Activated naive CD4-positive, alpha-beta T cell (primary cell): ENCODE measurements at regions not wholly inside any gene's neighbourhood (a gene's known extent, or its start where the extent isn't known, plus 50 kb on each side); places are given as distances from the start of the nearest gene placed in this dataset.

Experiments
- DNase-seq, 4 experiments: peaks; one replicate each; lab custom pipeline; 2025; lab: John Stamatoyannopoulos, UW

DNA sequence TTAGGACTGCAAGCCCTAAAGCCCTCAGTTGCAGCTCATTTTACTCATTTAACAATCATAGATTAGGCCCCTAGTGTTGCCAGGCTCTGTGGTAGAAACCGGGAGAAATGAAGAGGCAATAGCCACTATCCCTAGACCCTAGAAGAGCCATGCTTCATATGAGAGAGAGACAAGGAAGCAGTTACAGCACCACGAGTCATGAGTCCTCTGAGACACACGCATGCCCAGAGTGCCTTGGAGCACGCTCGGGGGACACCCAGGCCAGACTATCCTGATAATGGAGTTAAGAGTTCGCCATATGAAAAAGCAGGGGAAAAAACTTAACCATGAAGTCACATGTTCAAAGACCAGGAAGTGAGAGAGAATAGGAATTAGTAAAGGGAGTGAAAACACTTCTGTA is 321.5 kb upstream of the PKDCC start:
- no peak for DNase-seq

DNA sequence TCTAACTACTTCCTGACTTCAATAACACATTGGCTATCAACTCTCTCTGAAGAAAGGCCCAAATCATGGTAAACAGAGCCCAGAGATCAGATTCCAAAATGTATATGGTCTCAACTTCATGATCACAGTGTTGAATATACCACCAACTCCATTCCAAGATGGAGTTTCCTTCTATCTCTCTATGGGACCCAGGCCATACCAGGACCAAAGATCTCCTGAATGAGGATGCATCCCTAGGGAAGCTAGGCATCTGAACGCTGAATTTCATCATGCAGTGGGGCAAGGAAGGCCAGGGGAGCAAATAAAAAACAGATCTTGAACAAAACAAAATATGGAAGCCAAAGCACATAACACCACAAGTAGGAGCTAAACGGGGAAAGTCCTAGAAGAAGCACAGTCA is 320.7 kb upstream of the PKDCC start:
- DNase-seq, result no peak

- no peak for DNase-seq
Measured at GRCh38 chr2:41727711-41728110, 320.1 kb upstream of the PKDCC start.

GRCh38 chr2:41728788-41729338 is 319.0 kb upstream of the PKDCC start:
- DNase-seq, result no peak

GRCh38 chr2:41729800-41730364 is 317.9 kb upstream of the PKDCC start:
- DNase-seq, result no peak

DNA sequence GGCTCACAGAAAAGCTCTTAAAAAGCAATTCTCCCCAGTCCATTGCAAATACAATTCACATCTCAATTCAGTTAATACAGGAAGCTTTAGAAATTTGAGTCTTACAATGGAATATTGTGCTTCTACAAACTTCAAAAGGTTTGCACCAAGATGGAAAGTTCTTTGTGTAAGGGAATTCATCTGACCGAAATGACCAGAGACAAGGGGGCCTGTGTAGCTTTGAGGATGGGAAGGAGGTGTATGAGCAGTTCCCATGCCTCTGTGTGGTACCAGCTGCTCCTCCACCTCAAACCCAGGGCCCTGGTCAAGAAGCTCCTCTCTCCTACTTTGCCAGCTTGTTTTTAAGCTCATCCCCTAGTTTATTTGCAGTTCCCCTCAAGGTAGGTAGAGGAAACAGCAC is 312.8 kb upstream of the PKDCC start:
- DNase-seq, result no peak

DNA sequence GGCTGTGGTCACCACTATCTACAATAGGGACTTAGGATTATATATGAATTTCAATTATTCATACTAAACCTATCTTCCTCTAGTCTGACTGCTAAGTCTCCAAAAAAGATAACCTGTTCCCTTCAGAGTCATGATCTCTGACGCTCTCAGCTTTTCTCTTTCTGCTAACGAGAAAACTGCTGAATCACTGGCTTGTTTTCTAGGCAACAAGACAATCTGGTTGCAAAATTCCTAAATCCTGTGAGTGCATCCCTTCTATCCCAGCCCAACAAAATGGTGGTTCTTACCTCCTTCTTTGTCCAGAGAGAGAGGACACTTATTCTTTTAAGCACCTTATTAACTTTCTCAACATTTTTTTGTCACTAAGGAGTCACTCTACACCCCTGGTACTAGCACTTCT is 312.3 kb upstream of the PKDCC start:
- no peak for DNase-seq

DNA sequence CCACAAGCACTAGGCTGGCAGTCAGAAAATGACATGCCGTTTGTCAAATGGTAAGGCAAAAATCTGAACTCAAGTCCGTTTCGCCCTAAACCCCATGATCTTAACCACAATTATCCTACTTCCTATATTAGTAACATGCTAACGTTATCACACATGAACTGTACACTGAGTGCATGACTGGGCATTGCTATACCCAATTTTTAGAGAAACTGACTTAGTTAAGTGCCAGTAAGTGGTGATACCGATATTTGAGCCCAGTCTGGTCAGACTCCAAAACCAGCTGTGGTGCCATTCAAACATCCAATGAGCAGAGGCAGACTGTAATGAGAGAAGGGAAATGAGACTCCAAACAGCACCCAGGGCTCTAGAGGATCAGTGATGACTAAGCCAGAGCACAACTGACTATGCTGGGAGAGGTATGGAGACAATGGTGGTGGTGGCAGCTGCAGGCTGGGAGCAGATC is 311.7 kb upstream of the PKDCC start:
- no peak for DNase-seq

DNA sequence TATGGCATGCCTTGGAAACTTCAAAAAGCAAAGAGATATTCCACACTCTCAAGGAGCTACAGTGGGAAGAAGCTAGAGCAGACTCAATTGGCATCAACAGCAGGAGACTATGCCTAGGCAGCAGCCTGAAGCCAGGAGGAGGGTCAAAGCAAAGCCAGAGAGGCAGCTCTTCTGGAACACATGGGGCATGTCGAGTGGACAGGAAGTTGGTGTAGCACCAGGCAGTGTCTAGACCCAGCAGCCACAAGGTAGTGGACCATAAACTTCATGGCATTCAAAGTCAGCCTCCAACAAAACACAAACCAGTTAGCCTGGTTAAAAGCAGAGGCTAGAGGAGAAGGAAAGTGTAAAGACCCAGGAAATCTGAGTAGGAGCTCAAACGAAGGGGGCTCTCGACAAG is 311.2 kb upstream of the PKDCC start:
- no peak for DNase-seq

GRCh38 chr2:41737888-41738287 is 309.9 kb upstream of the PKDCC start:
- no peak for DNase-seq

DNA sequence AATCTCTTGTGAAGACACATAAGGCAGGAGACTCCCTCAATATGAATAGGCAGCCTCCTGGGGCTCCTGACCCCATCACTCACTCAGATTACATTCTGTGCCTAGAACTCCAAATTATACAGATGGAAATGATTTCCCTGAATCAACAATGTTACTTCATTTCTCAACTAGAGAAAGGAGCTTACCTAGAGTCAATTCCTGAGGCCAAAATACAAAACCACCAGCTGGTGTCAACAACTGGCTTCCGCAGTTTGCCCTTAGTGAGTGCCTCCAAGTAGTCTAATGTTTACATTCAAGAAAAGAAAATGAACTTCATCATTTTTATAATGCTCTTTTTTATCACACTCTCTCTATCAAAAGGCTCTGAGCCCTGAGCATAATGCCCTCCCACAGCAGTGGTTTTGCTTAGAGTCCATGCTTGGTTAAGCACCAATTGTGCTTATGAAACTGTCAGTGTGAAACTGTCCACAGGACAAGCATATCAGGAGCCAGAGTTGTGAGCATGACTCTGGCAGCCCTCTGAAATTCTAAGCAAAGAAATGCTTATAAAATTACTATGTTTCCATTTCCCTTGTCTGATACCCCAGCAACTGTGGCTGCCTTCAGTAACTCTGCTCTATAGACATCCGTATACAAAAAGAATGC is 305.7 kb upstream of the PKDCC start:
- DNase-seq, result no peak

DNA sequence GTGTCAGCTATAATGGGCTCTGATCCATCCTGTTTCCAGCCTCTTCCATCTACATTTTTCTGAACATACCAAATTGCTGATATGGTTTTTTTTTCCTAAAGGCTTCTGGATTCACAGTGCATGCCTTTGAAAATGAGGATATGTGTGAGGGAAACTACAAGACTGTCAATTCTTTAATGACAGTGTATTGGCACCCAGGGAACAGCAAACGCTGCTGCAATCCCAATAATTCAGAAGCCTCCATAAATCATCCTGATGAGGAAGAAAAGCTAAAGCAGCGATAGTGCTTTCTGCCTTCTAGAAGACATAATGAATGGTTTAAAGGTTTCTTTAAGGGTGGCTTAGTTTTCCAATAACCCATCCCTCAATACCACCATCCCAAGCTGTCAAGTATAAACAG is 304.5 kb upstream of the PKDCC start:
- no peak for DNase-seq

- DNase-seq, result no peak
Measured at GRCh38 chr2:41750829-41751228, 297.0 kb upstream of the PKDCC start.

DNA sequence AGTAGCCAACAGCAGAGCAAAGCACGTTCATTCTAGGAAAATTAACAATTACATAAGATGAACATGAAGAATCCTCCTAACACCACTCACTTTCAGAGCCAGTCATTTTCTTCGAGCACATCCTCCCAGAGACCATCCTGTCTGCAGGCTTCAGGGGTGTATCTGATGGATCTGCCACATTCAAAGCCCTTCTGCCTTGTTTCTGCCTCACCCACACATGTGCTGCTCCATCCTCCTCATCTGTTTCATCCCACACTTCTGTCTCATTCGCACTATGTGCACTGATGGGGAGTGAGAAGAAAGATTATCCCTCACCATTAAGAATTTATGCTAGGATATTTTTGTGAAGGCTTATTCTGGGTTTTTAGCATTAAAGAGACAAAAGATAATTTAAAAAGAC is 287.9 kb upstream of the PKDCC start:
- no peak for DNase-seq

- no peak for DNase-seq
Measured at GRCh38 chr2:41763141-41763540, 284.7 kb upstream of the PKDCC start.

DNA sequence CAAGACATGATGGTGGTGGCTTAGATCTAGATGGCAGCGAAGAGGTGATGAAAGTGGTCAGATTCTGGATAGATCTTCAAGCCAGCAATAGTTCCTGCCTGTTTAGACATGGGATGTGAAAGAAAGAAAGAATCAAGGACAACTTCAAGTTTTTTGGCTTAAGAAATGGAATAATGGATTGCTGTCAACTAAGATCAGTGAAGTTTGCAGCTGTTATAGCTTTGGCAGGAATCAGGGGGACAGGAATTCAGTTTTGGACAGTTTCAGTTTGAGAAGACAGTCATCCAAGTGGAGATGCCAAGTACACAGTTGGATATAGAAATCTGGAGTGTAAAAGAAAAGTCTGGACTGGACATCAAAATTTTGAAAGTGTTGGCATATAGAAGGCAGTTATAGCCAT is 283.7 kb upstream of the PKDCC start:
- no peak for DNase-seq

GRCh38 chr2:41764919-41765318 is 282.9 kb upstream of the PKDCC start:
- DNase-seq, result no peak

DNA sequence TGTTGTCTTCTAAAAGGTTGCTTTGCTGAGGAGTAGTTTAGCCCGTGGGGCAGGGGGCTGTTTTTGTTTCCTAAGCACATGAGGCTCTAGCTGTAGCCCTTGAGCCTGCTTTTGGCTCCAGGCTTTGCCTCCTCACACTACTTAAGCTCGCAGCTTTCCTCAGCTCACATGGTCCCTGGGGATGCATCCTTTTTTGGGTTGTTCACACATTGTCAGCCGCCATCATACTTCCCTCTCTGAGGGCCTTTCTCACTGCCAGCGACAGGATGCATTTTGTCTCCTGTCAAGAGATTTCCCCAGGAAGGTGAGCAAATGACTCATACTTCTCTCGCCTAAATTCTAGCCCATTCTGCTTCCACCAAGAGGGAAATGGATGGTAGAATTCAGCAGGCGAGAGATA is 279.5 kb upstream of the PKDCC start:
- DNase-seq, result no peak

- DNase-seq, result no peak
Measured at GRCh38 chr2:41771710-41772109, 276.1 kb upstream of the PKDCC start.

- no peak for DNase-seq
Measured at GRCh38 chr2:41772697-41773096, 275.1 kb upstream of the PKDCC start.

- no peak for DNase-seq
Measured at GRCh38 chr2:41774011-41774605, 273.7 kb upstream of the PKDCC start.

DNA sequence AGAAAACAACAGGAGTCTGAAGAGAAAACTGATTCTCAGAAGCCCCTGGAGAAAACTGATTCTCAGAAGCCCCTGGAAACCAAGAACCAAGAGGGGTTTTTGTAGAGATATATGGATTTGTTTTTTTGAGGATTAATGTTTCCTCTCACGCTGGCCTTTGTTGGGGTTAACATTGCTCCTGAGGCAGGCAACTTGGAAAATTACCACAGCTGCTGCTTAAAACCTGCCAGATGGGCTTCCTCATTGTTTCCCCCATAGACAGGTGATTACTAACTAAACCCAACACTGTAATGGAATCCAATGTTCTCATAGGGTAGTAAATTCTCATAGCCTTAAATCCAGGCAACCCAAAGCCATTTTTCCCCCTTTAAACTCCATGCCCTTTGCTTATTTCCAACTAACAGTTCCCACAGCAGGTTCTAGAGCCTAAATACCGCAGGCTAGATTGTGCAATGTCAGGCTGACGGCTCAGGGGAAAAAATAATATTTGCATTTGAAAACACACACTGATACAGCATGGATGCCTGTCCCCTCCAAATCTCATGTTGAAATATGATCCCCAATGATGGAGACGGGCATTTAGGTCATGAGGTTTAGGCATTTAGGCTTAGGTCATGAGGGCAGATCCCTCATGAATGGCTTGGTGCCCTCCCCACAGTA is 272.3 kb upstream of the PKDCC start:
- DNase-seq, result no peak

GRCh38 chr2:41779888-41780287 is 267.9 kb upstream of the PKDCC start:
- no peak for DNase-seq
